ENCODE measurements at regions not wholly inside any gene's neighbourhood (a gene's known extent, or its start where the extent isn't known, plus 50 kb on each side); places are given as distances from the start of the nearest gene placed in this dataset.
A peak's percentile ranks its signal among the peaks of the same experiment; 100 is the strongest.

DNA sequence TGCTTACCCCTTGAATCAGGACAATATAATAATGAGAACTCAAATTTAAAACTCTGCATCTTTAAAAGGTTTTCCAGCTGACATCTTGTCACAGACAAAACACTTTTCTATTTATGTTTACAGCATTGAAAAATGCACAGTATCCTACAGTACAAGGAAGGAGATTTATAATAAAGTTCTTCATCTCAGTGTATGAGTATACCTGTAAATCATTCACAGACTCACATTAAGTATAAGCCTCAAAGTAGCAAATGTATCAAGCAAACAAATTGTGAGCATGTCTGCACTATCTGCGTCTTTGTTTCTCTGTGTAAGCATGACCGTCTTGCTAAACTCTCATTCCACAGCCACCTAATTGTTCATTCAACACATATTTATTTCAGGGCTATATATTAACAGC, 52.8 kb downstream of the PPP1R2C start:
- no peaks in the 10 kb centered on the region for H3K4me1 Mint-ChIP-seq (ENCODE audit: unreplicated experiment)

DNA sequence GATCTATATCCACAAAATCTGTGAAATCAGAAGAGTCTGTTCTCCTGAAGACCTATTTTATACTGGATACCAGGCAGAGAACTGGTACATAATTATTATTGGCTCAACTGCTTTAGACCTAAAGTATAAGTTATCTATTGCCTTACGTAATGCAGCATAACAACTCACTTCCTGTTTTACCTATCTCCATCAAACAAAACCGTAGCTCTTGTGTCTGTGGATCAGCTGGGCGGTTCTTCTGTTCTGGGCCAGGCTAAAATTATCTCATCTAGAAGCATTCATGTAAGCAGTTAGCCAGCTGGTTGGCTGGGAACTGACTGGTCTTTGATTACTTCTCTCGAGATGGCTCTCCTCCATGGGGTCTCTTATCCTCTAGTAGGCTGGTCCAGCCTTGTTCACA, 57.8 kb downstream of the PPP1R2C start:
- DNase-seq (ENCODE audit: extremely low spot score, unreplicated experiment) = no peak
- Mint-ChIP-seq H3K36me3 (no peaks in the 10 kb centered on the region), H3K9me3 (no peaks in the 10 kb centered on the region), H3K27ac (no peak overlapping the region), H3K27me3 (no peaks in the 10 kb centered on the region), H3K4me3 (no peak overlapping the region), H3K4me1 (ENCODE audit: unreplicated experiment) (no peaks in the 10 kb centered on the region)
- no peak for TF ChIP-seq CTCF (conservative IDR thresholded peaks at IDR 0.05)

More for the DNA sequence above, 52.8 kb downstream of the PPP1R2C start:
- H3K27me3 Mint-ChIP-seq = no peaks in the 10 kb centered on the region
- no peaks in the 10 kb centered on the region for H3K36me3 Mint-ChIP-seq
- no peak overlapping the region for H3K4me3 Mint-ChIP-seq
- H3K9me3 Mint-ChIP-seq = no peaks in the 10 kb centered on the region
- TF ChIP-seq CTCF (conservative IDR thresholded peaks at IDR 0.05) = no peak
- DNase-seq (ENCODE audit: extremely low spot score, unreplicated experiment) = no peak
- H3K27ac Mint-ChIP-seq = no peak overlapping the region

GRCh38 chrX:42715701-42716262, 62.2 kb downstream of the PPP1R2C start:
- Mint-ChIP-seq H3K9me3 (no peaks in the 10 kb centered on the region), H3K4me3 (no peak overlapping the region), H3K4me1 (ENCODE audit: unreplicated experiment) (no peaks in the 10 kb centered on the region), H3K27me3 (no peaks in the 10 kb centered on the region), H3K27ac (no peak overlapping the region), H3K36me3 (no peaks in the 10 kb centered on the region)
- TF ChIP-seq CTCF (conservative IDR thresholded peaks at IDR 0.05) = no peak
- DNase-seq (ENCODE audit: extremely low spot score, unreplicated experiment) = no peak

DNA sequence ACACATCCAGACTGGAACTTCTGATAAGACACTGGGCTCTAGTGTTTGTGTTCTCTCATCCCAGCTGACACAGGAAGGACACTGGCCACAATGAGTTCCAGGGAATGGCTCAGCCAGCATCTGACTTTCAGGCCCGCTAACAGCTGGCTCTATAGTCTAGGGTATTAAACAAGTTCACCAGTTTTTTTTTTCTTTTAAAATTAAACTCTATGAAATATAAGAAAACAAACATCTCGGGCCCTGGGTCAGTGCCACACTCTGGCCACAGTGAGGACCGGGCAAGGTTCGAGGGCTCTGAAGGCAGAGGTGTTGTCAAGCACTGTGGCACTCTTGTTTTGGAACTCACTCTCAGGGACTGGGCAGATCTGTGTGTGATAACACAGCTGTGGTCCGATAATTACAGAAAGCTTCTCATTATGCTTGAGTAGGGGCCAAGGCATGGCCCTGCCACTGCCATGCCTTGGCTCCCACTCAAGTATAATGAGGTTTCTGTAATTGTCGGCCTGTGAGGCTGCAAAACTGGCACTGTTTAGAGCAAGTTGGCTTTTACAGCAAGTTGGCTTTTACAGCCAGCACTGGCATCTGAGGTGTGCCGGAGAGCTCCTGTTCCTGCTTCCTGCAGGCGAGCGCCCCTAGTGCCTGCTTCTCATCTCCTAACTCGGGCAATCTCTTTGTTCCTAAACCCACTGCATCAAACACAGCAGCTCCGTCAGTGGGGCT, 62.8 kb downstream of the PPP1R2C start:
- H3K4me3 Mint-ChIP-seq = no peak overlapping the region
- DNase-seq (ENCODE audit: extremely low spot score, unreplicated experiment) = no peak
- H3K27me3 Mint-ChIP-seq = no peaks in the 10 kb centered on the region
- H3K9me3 Mint-ChIP-seq = no peaks in the 10 kb centered on the region
- no peak overlapping the region for H3K27ac Mint-ChIP-seq
- no peaks in the 10 kb centered on the region for H3K4me1 Mint-ChIP-seq (ENCODE audit: unreplicated experiment)
- H3K36me3 Mint-ChIP-seq = no peaks in the 10 kb centered on the region
- peak; percentile 81 for TF ChIP-seq CTCF (conservative IDR thresholded peaks at IDR 0.05)

GRCh38 chrX:42710452-42710851, 67.5 kb downstream of the PPP1R2C start:
- no peak overlapping the region for H3K4me3 Mint-ChIP-seq
- H3K9me3 Mint-ChIP-seq = no peaks in the 10 kb centered on the region
- H3K4me1 Mint-ChIP-seq (ENCODE audit: unreplicated experiment) = no peaks in the 10 kb centered on the region
- no peak for DNase-seq (ENCODE audit: extremely low spot score, unreplicated experiment)
- TF ChIP-seq CTCF (conservative IDR thresholded peaks at IDR 0.05) = no peak
- H3K27ac Mint-ChIP-seq = no peak overlapping the region
- H3K36me3 Mint-ChIP-seq = no peaks in the 10 kb centered on the region
- no peaks in the 10 kb centered on the region for H3K27me3 Mint-ChIP-seq
